NCI-H82 (cell line): ENCODE measurements at regions not wholly inside any gene's neighbourhood (a gene's known extent, or its start where the extent isn't known, plus 50 kb on each side); places are given as distances from the start of the nearest gene placed in this dataset.

ENCODE experiments used
- DNase-seq: peaks from one replicate; lab custom pipeline; 2025; lab: John Stamatoyannopoulos, UW

- DNase-seq = no peak
Measured at GRCh38 chr5:54367844-54368243, 57.5 kb upstream of the ARL15 start.

GRCh38 chr5:54366707-54367106, 56.3 kb upstream of the ARL15 start:
- no peak for DNase-seq

- DNase-seq = no peak
Measured at GRCh38 chr5:54363669-54364068, 53.3 kb upstream of the ARL15 start.

GRCh38 chr5:54362992-54363625, 52.7 kb upstream of the ARL15 start:
- DNase-seq = no peak

GRCh38 chr5:54362434-54362833, 52.1 kb upstream of the ARL15 start:
- DNase-seq = no peak

- DNase-seq = no peak
Measured at GRCh38 chr5:54361691-54362411, 51.5 kb upstream of the ARL15 start.

GRCh38 chr5:54360925-54361662, 50.7 kb upstream of the ARL15 start:
- DNase-seq = no peak
